Naive thymus-derived CD8-positive, alpha-beta T cell (primary cell): ENCODE measurements at regions not wholly inside any gene's neighbourhood (a gene's known extent, or its start where the extent isn't known, plus 50 kb on each side); places are given as distances from the start of the nearest gene placed in this dataset.

ENCODE experiments used
- ATAC-seq, 2 donors: fragments of 150-1000 bp; cut with Tn5 transposase in 1 of 2; sonication (Bioruptor Pico), chemical (Tn5 transposase) in 1 of 2; 1 replicate in 1 of 2; 2 replicates in 1 of 2; pipeline ENCODE4 v1.10.0; 2021; ENCODE audit warnings: mild to moderate bottlenecking in 2 of 2, moderate library complexity in 2 of 2
- POLR2A ChIA-PET: fragments of 350-600 bp; sonication (Branson Sonifier 250); formaldehyde crosslinking; loops from one replicate; lab custom pipeline; 2021; ENCODE audit warnings: antibody characterized with exemption; lab: Charles Lee
- DNase-seq, 10 donors: peaks; one replicate each; pipeline versions ENCODE4 v3.0.0 to v3.0.0-alpha.2; 2020 to 2022
- H3K27ac Mint-ChIP-seq, 10 donors: one replicate each; pipeline ENCODE4 v1.8.0; 2020 to 2022; ENCODE audit warnings: mild to moderate bottlenecking in 10 of 10, mixed read lengths in 10 of 10, moderate library complexity in 4 of 10, inconsistent platforms in 1 of 10
- H3K27me3 Mint-ChIP-seq, 5 donors: one replicate each; pipeline ENCODE4 v1.8.0; 2021 to 2022; ENCODE audit warnings: mixed read lengths in 5 of 5
- H3K36me3 Mint-ChIP-seq, 3 donors: one replicate each; pipeline ENCODE4 v1.8.0; 2020 to 2022; ENCODE audit warnings: mixed read lengths in 3 of 3, mild to moderate bottlenecking in 2 of 3, inconsistent platforms in 1 of 3
- H3K4me1 Mint-ChIP-seq, 4 donors: one replicate each; pipeline ENCODE4 v1.8.0; 2021 to 2022; ENCODE audit warnings: mixed read lengths in 4 of 4
- H3K4me3 Mint-ChIP-seq, 10 donors: one replicate each; pipeline ENCODE4 v1.8.0; 2020 to 2022; ENCODE audit warnings: mild to moderate bottlenecking in 10 of 10, mixed read lengths in 10 of 10, moderate library complexity in 6 of 10, inconsistent platforms in 1 of 10
- H3K9me3 Mint-ChIP-seq, 9 donors: one replicate each; pipeline ENCODE4 v1.8.0; 2020 to 2022; ENCODE audit warnings: mixed read lengths in 9 of 9, mild to moderate bottlenecking in 3 of 9, inconsistent platforms in 1 of 9, moderate library complexity in 1 of 9

DNA sequence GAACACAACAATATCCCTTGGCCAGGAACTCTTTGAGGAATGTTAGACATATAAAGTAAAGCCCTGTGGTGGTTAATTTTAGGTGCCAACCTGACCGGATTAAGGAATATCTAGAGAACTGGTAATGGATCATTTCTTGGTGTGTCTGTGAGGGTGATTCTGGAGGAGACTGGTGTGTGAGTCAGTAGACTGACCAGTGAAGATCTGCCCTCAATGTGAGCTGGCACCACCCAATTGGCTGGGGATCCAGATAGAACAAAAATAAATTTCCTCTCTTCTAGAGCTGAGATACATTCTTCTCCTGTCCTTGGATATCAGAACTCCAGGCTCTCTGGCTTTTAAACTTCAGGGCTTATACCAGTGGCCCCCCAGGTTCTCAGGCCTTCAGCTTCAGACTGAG lies 56.2 kb upstream of the TNPO1 start:
- POLR2A ChIA-PET: no interaction called here
- Mint-ChIP-seq H3K4me1 (no peaks in the 10 kb centered on the region), H3K9me3 (peaks cover 0 to 2% (median 0%) of the 10 kb centered on the region in 9 donors), H3K36me3 (no peaks in the 10 kb centered on the region), H3K27me3 (peaks cover 5 to 27% (median 6%) of the 10 kb centered on the region in 5 donors), H3K4me3 (no peak overlapping the region), H3K27ac (no peak overlapping the region)
- no peak for ATAC-seq
- no peak for DNase-seq

DNA sequence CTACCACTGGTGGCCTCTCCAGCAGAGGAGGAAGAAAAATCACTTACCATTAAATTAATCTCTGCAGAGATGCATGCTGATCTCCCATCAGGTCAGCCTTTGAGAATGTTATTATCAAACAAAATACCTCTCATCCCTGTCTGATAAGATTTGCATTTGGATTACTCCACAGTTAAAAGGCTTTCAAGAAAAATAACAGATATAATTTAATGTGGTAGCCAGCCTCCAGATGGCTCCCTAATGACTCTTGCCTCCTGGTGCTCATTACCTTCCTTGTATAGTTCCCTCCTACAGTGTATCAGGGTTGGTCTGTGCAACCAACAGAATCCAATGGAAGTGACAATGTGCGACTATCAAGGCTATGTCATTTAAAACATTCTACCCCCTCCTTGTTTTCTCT lies 63.6 kb upstream of the TNPO1 start:
- Mint-ChIP-seq H3K4me3 (no peak overlapping the region), H3K9me3 (peaks cover 0 to 1% (median 0%) of the 10 kb centered on the region in 9 donors), H3K27me3 (peaks cover 2 to 12% (median 3%) of the 10 kb centered on the region in 5 donors), H3K27ac (no peak overlapping the region), H3K36me3 (no peaks in the 10 kb centered on the region), H3K4me1 (no peaks in the 10 kb centered on the region)
- ATAC-seq: no peak
- no peak for DNase-seq
- POLR2A ChIA-PET: no interaction called here

DNA sequence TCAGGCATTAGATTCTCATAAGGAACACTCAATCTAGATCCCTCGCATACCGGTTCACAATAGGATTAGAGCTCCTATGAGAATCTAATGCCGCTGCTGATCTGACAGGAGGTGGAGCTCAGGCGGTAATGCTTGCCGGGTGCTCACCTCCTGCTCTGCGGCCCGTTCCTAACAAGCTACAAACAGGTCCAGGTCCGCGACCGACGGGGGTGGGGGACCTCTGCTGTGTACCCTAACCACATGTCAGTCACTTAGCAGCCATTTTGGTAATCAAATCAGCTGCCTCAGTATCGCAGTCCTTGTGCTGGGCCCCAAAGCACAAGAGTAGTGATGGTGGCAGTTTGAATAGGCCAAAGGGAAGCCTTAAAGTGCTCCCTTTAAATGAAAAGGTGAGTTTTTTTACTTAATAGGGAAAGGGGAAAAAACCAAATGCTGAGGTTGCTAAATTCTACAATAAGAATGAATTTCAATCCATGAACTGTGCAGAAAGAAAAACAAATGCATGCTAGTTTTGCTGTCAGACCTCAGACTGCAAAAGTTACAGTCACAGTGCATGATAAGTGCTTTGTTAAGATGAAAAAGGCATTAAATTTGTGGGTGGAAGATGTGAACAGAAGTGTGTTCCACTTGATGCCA lies 67.0 kb upstream of the TNPO1 start:
- Mint-ChIP-seq H3K36me3 (no peaks in the 10 kb centered on the region), H3K27ac (no peak overlapping the region), H3K9me3 (peaks cover 0 to 4% (median 0%) of the 10 kb centered on the region in 9 donors), H3K27me3 (peaks cover 0 to 12% (median 6%) of the 10 kb centered on the region in 5 donors), H3K4me3 (no peak overlapping the region), H3K4me1 (no peaks in the 10 kb centered on the region)
- no peak for DNase-seq
- POLR2A ChIA-PET: no interaction called here
- no peak for ATAC-seq

DNA sequence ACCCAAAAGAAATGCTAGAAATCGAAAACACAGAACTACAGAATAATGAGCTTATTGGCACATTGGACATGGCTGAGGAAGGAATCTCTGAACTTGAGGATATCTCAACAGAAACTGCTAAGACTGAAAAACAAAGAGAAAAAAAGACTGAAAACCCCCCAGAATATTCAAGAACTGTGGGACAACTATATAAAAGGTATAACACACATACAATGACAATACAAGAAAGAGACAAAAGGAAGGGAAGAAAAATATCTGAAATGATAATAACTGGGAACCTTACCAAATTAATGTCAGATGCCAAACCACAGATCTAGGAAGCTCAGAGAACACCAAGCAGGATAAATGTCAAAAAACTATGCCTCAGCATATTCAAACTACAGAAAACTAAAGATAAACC lies 68.6 kb upstream of the TNPO1 start:
- peaks cover 0 to 4% (median 0%) of the 10 kb centered on the region in 9 donors for H3K9me3 Mint-ChIP-seq
- no peaks in the 10 kb centered on the region for H3K36me3 Mint-ChIP-seq
- ATAC-seq (no peak), DNase-seq (no peak)
- POLR2A ChIA-PET: no interaction called here
- H3K4me1 Mint-ChIP-seq: no peaks in the 10 kb centered on the region
- H3K27me3 Mint-ChIP-seq: peaks cover 0 to 21% (median 14%) of the 10 kb centered on the region in 5 donors
- H3K27ac Mint-ChIP-seq: no peak overlapping the region
- no peak overlapping the region for H3K4me3 Mint-ChIP-seq

DNA sequence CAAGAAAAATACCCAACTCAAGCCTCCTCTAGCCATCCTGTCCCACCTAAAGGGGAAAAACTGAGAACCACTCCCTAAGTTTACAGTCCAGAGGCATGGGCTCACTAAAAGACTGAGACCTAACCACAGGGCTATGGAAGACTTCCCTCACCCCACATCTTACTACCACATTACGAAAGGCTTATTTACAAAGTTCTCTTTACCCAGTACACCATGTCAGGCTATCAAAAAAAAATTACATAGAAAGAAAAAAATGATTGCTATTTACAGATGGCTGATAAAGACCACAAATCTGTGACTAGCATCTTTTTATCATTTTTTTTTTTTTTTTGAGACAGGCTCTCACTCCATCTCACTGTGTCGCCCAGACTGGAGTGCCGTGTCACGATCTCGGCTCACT lies 69.7 kb upstream of the TNPO1 start:
- no peak for DNase-seq
- Mint-ChIP-seq H3K4me3 (no peak overlapping the region), H3K27me3 (peaks cover 0 to 21% (median 15%) of the 10 kb centered on the region in 5 donors), H3K27ac (no peak overlapping the region), H3K36me3 (no peaks in the 10 kb centered on the region), H3K4me1 (no peaks in the 10 kb centered on the region), H3K9me3 (peaks cover 0 to 4% (median 0%) of the 10 kb centered on the region in 9 donors)
- ATAC-seq: no peak
- POLR2A ChIA-PET: no interaction called here

DNA sequence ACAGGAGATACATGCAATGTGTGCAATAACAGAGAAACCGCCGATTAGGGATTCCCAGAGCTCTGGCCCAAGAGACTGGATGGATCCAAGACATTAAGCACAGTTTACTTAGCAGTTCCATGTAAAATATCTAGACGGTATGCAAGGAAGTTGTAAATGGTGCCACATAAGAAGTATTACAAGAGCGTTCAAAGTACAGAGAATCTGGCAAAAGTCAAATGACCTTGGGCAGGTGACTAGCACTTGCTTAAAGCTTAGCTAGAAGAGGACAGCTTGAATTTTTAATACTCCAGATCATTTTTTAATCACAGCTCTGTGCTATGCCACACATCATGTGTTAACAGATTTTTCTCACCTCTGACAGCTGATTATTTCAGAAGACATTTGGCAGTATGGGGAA lies 72.3 kb upstream of the TNPO1 start:
- no peaks in the 10 kb centered on the region for H3K36me3 Mint-ChIP-seq
- POLR2A ChIA-PET: no interaction called here
- no peaks in the 10 kb centered on the region for H3K4me1 Mint-ChIP-seq
- peaks cover 0 to 4% (median 0%) of the 10 kb centered on the region in 9 donors for H3K9me3 Mint-ChIP-seq
- ATAC-seq (no peak), DNase-seq (no peak)
- H3K27me3 Mint-ChIP-seq: peaks cover 0 to 21% (median 15%) of the 10 kb centered on the region in 5 donors
- H3K27ac Mint-ChIP-seq: no peak overlapping the region
- H3K4me3 Mint-ChIP-seq: no peak overlapping the region

DNA sequence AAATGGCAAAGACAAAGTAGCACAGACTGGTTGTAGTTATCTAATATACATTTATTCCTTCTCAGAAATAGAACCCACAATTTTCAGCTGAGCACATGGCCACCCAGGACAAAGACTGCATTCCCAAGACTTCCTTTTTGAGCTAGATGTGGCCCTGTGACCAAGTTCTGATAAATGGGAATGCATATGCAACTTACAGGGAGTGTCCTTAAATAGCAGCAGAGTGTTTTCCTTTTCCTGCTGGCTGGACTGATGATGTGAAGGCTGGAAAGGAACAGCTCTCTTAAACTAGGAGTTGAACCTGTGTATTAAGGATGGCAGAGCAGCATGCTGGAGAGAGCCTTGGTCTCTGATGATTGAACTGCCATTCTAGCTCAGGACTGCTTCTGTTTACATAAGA lies 74.7 kb upstream of the TNPO1 start:
- H3K36me3 Mint-ChIP-seq: no peaks in the 10 kb centered on the region
- peaks cover 0 to 20% (median 14%) of the 10 kb centered on the region in 5 donors for H3K27me3 Mint-ChIP-seq
- no peaks in the 10 kb centered on the region for H3K4me1 Mint-ChIP-seq
- no peak overlapping the region for H3K27ac Mint-ChIP-seq
- POLR2A ChIA-PET: interaction anchor here (0.6 kb wide), 1 partner anchor 423 kb away, joined by 4 read pairs; no protein-coding TSS in a partner anchor
- ATAC-seq: no peak
- H3K9me3 Mint-ChIP-seq: peaks cover 0 to 2% (median 0%) of the 10 kb centered on the region in 9 donors
- H3K4me3 Mint-ChIP-seq: no peak overlapping the region
- DNase-seq: no peak

DNA sequence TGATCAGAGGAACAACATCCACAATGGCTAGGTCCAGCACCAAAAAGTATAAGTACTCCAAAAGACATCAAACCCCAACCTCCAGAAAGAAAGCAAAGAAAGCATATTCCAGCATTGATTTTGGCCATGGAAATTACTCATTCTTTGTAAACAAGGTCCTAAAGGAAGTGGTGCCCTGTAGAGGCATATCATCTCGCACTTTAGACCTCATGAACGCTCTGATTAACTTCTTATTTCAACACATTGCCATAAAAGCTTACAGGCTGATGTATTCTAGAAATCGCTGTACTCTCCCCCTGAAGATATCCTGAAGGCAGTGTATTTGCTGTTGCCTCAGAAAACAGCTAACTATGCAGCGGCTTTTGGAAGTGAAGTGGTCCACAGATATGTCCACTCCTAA lies 82.7 kb upstream of the TNPO1 start:
- Mint-ChIP-seq H3K27me3 (peaks cover 0 to 16% (median 2%) of the 10 kb centered on the region in 5 donors), H3K36me3 (no peaks in the 10 kb centered on the region), H3K27ac (no peak overlapping the region), H3K4me3 (no peak overlapping the region), H3K4me1 (no peaks in the 10 kb centered on the region), H3K9me3 (peaks cover 0 to 8% (median 0%) of the 10 kb centered on the region in 9 donors)
- POLR2A ChIA-PET: no interaction called here
- ATAC-seq (no peak), DNase-seq (no peak)

DNA sequence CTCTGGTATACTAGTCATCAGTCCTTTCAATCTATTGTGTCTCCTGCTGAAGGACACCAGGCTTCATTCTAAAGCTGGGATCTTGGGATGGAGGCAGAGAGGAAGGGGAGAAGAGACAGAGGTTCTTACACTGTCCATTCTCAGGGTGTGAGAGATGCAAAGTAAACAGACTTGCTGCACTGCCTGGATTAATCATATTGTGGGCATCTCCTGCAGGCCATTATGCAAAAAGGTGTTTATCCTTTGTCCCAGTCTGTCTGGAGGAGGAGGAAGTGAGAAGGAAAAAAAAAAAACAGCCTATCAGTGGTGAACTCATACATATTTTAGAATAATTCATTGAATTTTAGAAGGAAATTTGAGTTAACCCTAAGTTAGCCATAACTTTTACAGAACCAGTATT lies 92.9 kb upstream of the TNPO1 start:
- Mint-ChIP-seq H3K4me3 (no peak overlapping the region), H3K36me3 (no peaks in the 10 kb centered on the region), H3K27ac (no peak overlapping the region), H3K9me3 (peaks cover 0 to under 1% (median 0%) of the 10 kb centered on the region in 9 donors), H3K27me3 (peaks cover 2 to 25% (median 13%) of the 10 kb centered on the region in 5 donors), H3K4me1 (no peaks in the 10 kb centered on the region)
- ATAC-seq: no peak
- POLR2A ChIA-PET: no interaction called here
- no peak for DNase-seq

DNA sequence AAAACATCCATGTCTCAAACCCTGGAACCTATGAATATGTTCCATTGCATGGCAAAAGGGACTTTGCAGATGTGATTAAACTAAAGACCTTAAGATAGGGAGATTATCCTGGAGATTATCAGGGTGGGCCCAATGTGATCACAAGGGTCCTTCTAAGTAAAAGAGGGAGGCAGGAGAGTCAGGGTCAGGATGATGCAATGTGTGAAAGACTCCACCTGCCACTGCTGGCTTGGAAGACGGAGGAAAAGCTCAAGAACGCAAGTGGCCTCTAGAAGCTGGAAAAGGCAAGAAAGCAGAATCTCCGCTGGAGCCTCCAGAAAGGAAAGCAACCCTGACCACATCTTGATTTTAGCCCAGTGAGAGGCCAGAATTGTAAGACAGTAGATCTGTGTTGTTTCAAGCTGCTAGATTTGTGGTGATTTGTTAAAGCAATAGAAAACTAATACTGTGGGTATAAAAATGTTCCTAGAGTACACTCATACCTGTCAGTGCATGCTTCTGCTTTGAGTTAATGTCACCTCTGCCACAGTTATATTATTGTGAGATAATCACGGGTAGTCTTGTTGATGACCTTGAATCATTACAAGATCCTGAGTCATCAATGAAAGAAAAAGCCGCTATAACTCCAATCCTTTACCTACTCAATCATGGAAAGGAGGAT lies 93.5 kb upstream of the TNPO1 start:
- POLR2A ChIA-PET: no interaction called here
- no peaks in the 10 kb centered on the region for H3K9me3 Mint-ChIP-seq
- H3K4me1 Mint-ChIP-seq: no peaks in the 10 kb centered on the region
- no peak for DNase-seq
- H3K27me3 Mint-ChIP-seq: peaks cover 2 to 25% (median 13%) of the 10 kb centered on the region in 5 donors
- no peak overlapping the region for H3K27ac Mint-ChIP-seq
- no peak for ATAC-seq
- no peaks in the 10 kb centered on the region for H3K36me3 Mint-ChIP-seq
- no peak overlapping the region for H3K4me3 Mint-ChIP-seq

DNA sequence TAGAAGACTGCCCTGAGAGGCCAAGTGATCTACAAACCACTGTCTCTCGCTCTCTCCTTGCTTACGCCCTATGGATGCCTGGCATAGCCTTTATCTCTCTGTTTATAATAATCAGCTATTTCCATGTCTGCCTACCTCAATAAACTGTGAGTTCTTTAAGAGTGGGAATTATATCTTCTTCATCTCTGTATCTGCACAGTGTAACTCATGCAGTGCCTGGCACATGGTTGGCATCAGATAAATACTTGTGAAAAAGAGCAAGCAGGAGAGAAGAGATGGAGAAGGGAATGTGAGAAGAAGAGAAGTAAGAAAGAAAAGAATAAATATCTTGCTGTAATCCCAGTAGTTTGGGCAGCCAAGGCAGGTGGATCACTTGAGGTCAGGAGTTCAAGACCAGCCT lies 94.6 kb upstream of the TNPO1 start:
- POLR2A ChIA-PET: no interaction called here
- no peaks in the 10 kb centered on the region for H3K36me3 Mint-ChIP-seq
- H3K27ac Mint-ChIP-seq: peak overlapping the region in 1 of 10 donors; percentile 33
- DNase-seq (no peak), ATAC-seq (no peak)
- H3K4me1 Mint-ChIP-seq: no peaks in the 10 kb centered on the region
- H3K27me3 Mint-ChIP-seq: peaks cover 2 to 19% (median 13%) of the 10 kb centered on the region in 5 donors
- no peaks in the 10 kb centered on the region for H3K9me3 Mint-ChIP-seq
- no peak overlapping the region for H3K4me3 Mint-ChIP-seq

DNA sequence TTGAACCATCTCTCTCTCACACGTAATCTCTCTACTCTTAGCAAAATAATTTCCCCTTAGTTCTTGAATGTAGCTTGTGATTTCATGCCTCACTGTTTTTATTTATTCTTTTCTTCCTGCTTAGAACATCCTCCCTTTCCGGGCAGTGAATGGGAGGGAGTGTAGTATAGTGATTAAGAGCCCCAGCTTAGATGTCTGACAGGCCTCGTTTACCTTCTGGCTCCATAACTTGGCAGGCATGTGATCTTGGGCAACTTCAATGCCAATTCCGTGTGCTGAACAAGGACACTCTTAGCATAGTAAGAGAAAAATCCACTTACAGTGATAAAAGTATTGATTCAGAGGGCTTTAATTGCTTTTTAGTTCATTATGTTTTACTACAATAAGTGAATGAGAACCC lies 96.3 kb upstream of the TNPO1 start:
- Mint-ChIP-seq H3K4me1 (no peaks in the 10 kb centered on the region), H3K4me3 (no peak overlapping the region), H3K36me3 (no peaks in the 10 kb centered on the region), H3K27me3 (peaks cover under 1 to 16% (median 9%) of the 10 kb centered on the region in 5 donors), H3K27ac (no peak overlapping the region), H3K9me3 (no peaks in the 10 kb centered on the region)
- POLR2A ChIA-PET: no interaction called here
- DNase-seq (no peak), ATAC-seq (no peak)

DNA sequence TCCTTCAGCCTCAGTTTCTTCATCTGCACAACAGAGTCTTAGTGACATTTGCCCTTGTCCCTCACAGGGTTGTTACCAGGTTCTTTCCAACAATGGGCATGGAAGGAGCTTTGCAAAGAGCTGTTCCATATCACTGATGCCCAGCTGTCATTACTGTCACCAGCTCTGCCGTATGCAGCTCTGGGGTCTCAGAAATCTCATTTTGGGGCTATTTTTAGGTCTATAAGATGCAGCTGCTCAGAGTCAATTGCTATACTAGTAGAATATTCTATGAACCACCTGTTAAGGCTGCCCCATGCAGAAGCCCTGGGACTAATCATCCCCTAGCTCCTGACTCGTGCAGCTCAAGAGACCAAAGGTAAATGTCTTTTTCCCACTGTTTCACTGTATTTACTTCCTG lies 105.1 kb upstream of the TNPO1 start:
- DNase-seq (no peak), ATAC-seq (no peak)
- Mint-ChIP-seq H3K4me3 (no peak overlapping the region), H3K36me3 (no peaks in the 10 kb centered on the region), H3K27me3 (peaks cover 9 to 33% (median 14%) of the 10 kb centered on the region in 5 donors), H3K9me3 (peaks cover 0 to 2% (median 0%) of the 10 kb centered on the region in 9 donors), H3K4me1 (no peaks in the 10 kb centered on the region), H3K27ac (no peak overlapping the region)
- POLR2A ChIA-PET: no interaction called here
